Liver (tissue), 3 donors: ENCODE measurements at regions not wholly inside any gene's neighbourhood (a gene's known extent, or its start where the extent isn't known, plus 50 kb on each side); places are given as distances from the start of the nearest gene placed in this dataset.

ENCODE experiments used
- CTCF ChIP-seq: fragments of 150-350 bp; IDR thresholded peaks from 2 replicates; pipeline ENCODE4 v1.5.1; 2017; ENCODE audit warnings: improper control_type of control experiment, low read depth, low read length; ENCODE audit not compliant: missing input control
- EGR1 ChIP-seq, 2 donors: IDR thresholded peaks; 2 replicates each; pipeline ENCODE4 v1.6.1; 2016 to 2018; ENCODE audit warnings: antibody characterized with exemption in 2 of 2, low read depth in 2 of 2
- RAD21 ChIP-seq, 2 donors: IDR thresholded peaks; 2 replicates each; pipeline ENCODE4 v1.6.1; 2016; ENCODE audit warnings: antibody characterized with exemption in 2 of 2, mild to moderate bottlenecking in 2 of 2
- TF ChIP-seq, protein P1 (sequence below): IDR thresholded peaks from 2 replicates; pipeline ENCODE4 v1.6.1; 2016; ENCODE audit warnings: antibody characterized with exemption
- donor health status: healthy.
- donor health status: healthy.

DNA sequence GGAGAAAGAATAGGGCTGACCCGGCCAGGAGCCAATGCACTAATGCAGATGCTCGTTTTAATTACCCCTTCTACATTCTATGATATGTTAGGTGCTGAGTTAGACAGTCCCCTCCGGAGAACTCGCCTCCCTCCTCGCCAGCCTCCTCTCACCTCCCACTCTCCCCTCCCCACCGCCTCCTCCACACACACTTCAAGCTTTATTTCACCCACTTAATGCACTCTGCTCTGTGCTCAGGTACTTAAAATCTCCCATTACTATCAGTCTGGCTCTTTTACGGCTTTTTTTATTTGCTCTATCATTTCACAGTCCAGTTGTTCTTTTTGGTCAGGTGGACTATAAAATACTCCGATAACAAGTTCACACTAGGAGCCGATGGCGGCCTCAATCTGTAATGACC lies 231.6 kb downstream of the TEX36 start:
- TF ChIP-seq, protein P1, sequence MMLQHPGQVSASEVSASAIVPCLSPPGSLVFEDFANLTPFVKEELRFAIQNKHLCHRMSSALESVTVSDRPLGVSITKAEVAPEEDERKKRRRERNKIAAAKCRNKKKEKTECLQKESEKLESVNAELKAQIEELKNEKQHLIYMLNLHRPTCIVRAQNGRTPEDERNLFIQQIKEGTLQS: no peak
- no peak for TF ChIP-seq CTCF
- no peak for TF ChIP-seq EGR1 (IDR thresholded peaks at IDR 0.05; ENCODE audit: low read depth in 2 of 2)
- no peak for TF ChIP-seq RAD21 (IDR thresholded peaks at IDR 0.05)
